GM12878 (cell line): ENCODE measurements at regions not wholly inside any gene's neighbourhood (a gene's known extent, or its start where the extent isn't known, plus 50 kb on each side); places are given as distances from the start of the nearest gene placed in this dataset.

ENCODE experiments used
- ATAC-seq: fragments of 200-7000 bp; cut with Tn5 transposase; 3 replicates; pipeline ENCODE4 v1.9.1; 2020; ENCODE audit warnings: mild to moderate bottlenecking, moderate library complexity
- BruUV-seq: library from RNA; stranded (reverse); fragments of 400-500 nt; replicated peaks from 2 replicates; lab custom pipeline; 2021; lab: Mats Ljungman, UMichigan
- CTCF ChIA-PET: fragments of 300-600 bp; sonication (Branson Sonifier 250); formaldehyde crosslinking; extraction: SDS; loops from one replicate; lab custom pipeline; 2021; ENCODE audit warnings: inconsistent platforms; lab: Yijun Ruan, JAX
- POLR2A ChIA-PET: fragments of 350-600 bp; formaldehyde crosslinking; extraction: SDS; loops from one replicate; lab custom pipeline; 2021; ENCODE audit warnings: inconsistent platforms; lab: Charles Lee
- RAD21 ChIA-PET: fragments of 300-600 bp; sonication (Branson Sonifier 250); formaldehyde crosslinking; loops from one replicate; lab custom pipeline; 2023; ENCODE audit warnings: antibody characterized with exemption; ENCODE audit not compliant: unreplicated experiment; lab: Charles Lee
- SMC1A ChIA-PET: fragments of 300-600 bp; sonication (Branson Sonifier 250); formaldehyde crosslinking; loops from one replicate; lab custom pipeline; 2023; ENCODE audit not compliant: unreplicated experiment, uncharacterized antibody; lab: Charles Lee
- DNase-seq: peaks from one replicate; pipeline ENCODE4 v3.0.0-alpha.2; 2011; ENCODE audit warnings: low read depth, low spot score
- FAIRE-seq: peaks from 3 replicates; lab custom pipeline; 2011; peaks lifted over from hg19 to GRCh38; lab: Jason Lieb, UNC
- H2AFZ ChIP-seq: 2 replicates; pipeline ENCODE4 v1.6.0; 2011; ENCODE audit warnings: low read depth, low read length, control low read depth; ENCODE audit not compliant: control insufficient read depth
- H3K27ac ChIP-seq: 2 replicates; pipeline ENCODE4 v1.5.1; 2011; ENCODE audit warnings: control low read depth; ENCODE audit not compliant: control insufficient read depth, insufficient read depth
- H3K27me3 ChIP-seq, 2 experiments: replicated peaks in 1 of 2; 2 replicates each; pipeline versions ENCODE4 v1.6.0 to v1.6.1; 2011; ENCODE audit warnings: low read length in 1 of 2; ENCODE audit not compliant: control insufficient read depth in 2 of 2, insufficient read depth in 2 of 2
- H3K36me3 ChIP-seq, 2 experiments: 2 replicates each; pipeline ENCODE4 v1.5.1; 2011; ENCODE audit warnings: low read length in 1 of 2; ENCODE audit not compliant: control insufficient read depth in 2 of 2, insufficient read depth in 2 of 2
- H3K4me1 ChIP-seq: 2 replicates; pipeline ENCODE4 v1.6.1; 2011; ENCODE audit warnings: mild to moderate bottlenecking, low read length, moderate library complexity, mixed read lengths; ENCODE audit not compliant: control insufficient read depth, insufficient read depth
- H3K4me2 ChIP-seq: 2 replicates; pipeline ENCODE4 v1.6.0; 2011; ENCODE audit warnings: control low read depth; ENCODE audit not compliant: control insufficient read depth, insufficient read depth
- H3K4me3 ChIP-seq: fragments of 200-600 bp; sonication (generic); 2 replicates; pipeline ENCODE4 v1.5.1; 2016
- H3K79me2 ChIP-seq: 2 replicates; pipeline ENCODE4 v1.6.0; 2011; ENCODE audit warnings: low read length; ENCODE audit not compliant: control insufficient read depth, insufficient read depth
- H3K9ac ChIP-seq: 2 replicates; pipeline ENCODE4 v1.8.0; 2011; ENCODE audit warnings: low read length, control low read depth, mixed read lengths; ENCODE audit not compliant: control insufficient read depth, insufficient read depth
- H3K9me3 ChIP-seq: replicated peaks from 3 replicates; pipeline ENCODE4 v1.5.1; 2011; ENCODE audit warnings: mild to moderate bottlenecking, low read length; ENCODE audit not compliant: control insufficient read depth, insufficient read depth
- H4K20me1 ChIP-seq: 2 replicates; pipeline ENCODE4 v1.6.0; 2011; ENCODE audit not compliant: control insufficient read depth, insufficient read depth
- CEBPB ChIP-seq, 2 experiments: fragments of 150-350 bp in 1 of 2; IDR thresholded peaks; 2 replicates each; pipeline ENCODE4 v1.6.1; 2012 to 2014; ENCODE audit warnings: low read depth in 2 of 2, low read length in 2 of 2, borderline replicate concordance in 1 of 2, inconsistent platforms in 1 of 2
- CHD2 ChIP-seq: IDR thresholded peaks from 2 replicates; pipeline ENCODE4 v1.6.1; 2011; ENCODE audit warnings: low read depth, low read length, improper control_type of control experiment, borderline replicate concordance
- DPF2 ChIP-seq: fragments of 450-650 bp; IDR thresholded peaks from 2 replicates; pipeline ENCODE4 v1.6.1; 2017; ENCODE audit warnings: mild to moderate bottlenecking
- NFIC ChIP-seq: IDR thresholded peaks from 2 replicates; pipeline ENCODE4 v1.6.1; 2012; ENCODE audit warnings: low read depth, mild to moderate bottlenecking, inconsistent platforms, low read length, moderate library complexity
- NFXL1 ChIP-seq: fragments of 450-650 bp; IDR thresholded peaks from 2 replicates; pipeline ENCODE4 v1.6.1; 2017; ENCODE audit warnings: antibody characterized with exemption, mild to moderate bottlenecking, borderline replicate concordance
- PML ChIP-seq: IDR thresholded peaks from 2 replicates; pipeline ENCODE4 v1.6.1; 2012; ENCODE audit warnings: low read length, inconsistent platforms
- POLR2AphosphoS2 ChIP-seq: IDR thresholded peaks from 2 replicates; pipeline ENCODE4 v1.6.1; 2011; ENCODE audit warnings: low read depth, mild to moderate bottlenecking, low read length, improper control_type of control experiment, moderate library complexity
- RAD21 ChIP-seq: IDR thresholded peaks from 2 replicates; pipeline ENCODE4 v1.6.1; 2011; ENCODE audit warnings: mild to moderate bottlenecking, low read depth, low read length, moderate library complexity; ENCODE audit not compliant: insufficient read depth
- SREBF2 ChIP-seq: IDR thresholded peaks from 2 replicates; pipeline ENCODE4 v1.6.1; 2012; ENCODE audit warnings: mild to moderate bottlenecking, low read length
- TCF3 ChIP-seq: IDR thresholded peaks from 2 replicates; pipeline ENCODE4 v1.6.1; 2012; ENCODE audit warnings: low read depth, mild to moderate bottlenecking, low read length, borderline replicate concordance; ENCODE audit not compliant: insufficient read depth
- ZNF384 ChIP-seq: IDR thresholded peaks from 2 replicates; pipeline ENCODE4 v1.6.1; 2012; ENCODE audit warnings: low read depth, mild to moderate bottlenecking, low read length, improper control_type of control experiment, borderline replicate concordance
- WGBS: methylation state at CpG from one replicate; pipeline ENCODE4 v1.1.6; 2016; ENCODE audit warnings: low lambda C conversion rate; ENCODE audit not compliant: insufficient replicate concordance, insufficient coverage; ENCODE audit errors: missing lambda C conversion rate; 5-methylcytosine and 5-hydroxymethylcytosine counted together
- in situ Hi-C: fragments of 300-500 bp; cut with MboI; formaldehyde crosslinking; loops from 9 replicates; pipeline ENCODE4 v1.14.3; 2018; ENCODE audit warnings: mixed read lengths
- intact Hi-C: fragments of 100-400 bp; cut with micrococcal nuclease; formaldehyde crosslinking; loops from one replicate; pipeline ENCODE4 v1.14.2; 2022; ENCODE audit not compliant: unreplicated experiment
- TF ChIP-seq, protein P1 (sequence below): fragments of 450-650 bp; IDR thresholded peaks from 2 replicates; pipeline ENCODE4 v1.6.1; 2016; ENCODE audit warnings: mild to moderate bottlenecking
- TF ChIP-seq, protein P2 (sequence below): IDR thresholded peaks from 2 replicates; pipeline ENCODE4 v1.6.1; 2012; ENCODE audit warnings: low read depth, low read length, improper control_type of control experiment
- TF ChIP-seq, protein P3 (sequence below): fragments of 450-650 bp; IDR thresholded peaks from 2 replicates; pipeline ENCODE4 v1.6.1; 2017; ENCODE audit warnings: mild to moderate bottlenecking
- TF ChIP-seq, protein P4 (sequence below): IDR thresholded peaks from 2 replicates; pipeline ENCODE4 v1.6.1; 2011; ENCODE audit warnings: borderline replicate concordance, low read depth, mild to moderate bottlenecking, moderate library complexity, low read length; ENCODE audit not compliant: insufficient read depth, poor library complexity, severe bottlenecking
- TF ChIP-seq, protein P5 (sequence below): fragments of 450-650 bp; IDR thresholded peaks from 2 replicates; pipeline ENCODE4 v1.6.1; 2017; ENCODE audit warnings: low read depth, mild to moderate bottlenecking, moderate library complexity

DNA sequence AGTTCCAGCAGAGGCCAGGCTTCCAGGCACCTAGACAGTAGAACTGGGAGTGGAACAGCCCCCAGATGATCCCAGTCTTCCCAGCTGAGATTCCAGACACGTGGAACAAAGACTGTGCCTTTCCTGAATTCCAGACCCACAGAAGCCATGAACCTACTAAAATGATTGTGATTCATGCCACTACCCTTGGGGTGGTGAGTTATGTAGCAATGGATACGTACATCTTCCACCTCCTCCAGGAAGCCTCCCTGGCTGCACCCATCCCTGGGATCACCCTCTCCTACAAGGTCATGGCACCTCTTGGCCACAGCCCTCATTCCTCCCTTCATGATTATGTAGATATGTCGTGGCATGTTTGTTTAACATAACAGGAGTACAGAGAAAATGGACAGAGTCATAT lies 83.4 kb downstream of the NPTX2 start:
- in situ Hi-C loops = no loop called here
- POLR2A ChIA-PET = no interaction called here
- Histone ChIP-seq H4K20me1 (no peaks in the 10 kb centered on the region), H3K4me1 (peaks cover 12% of the 10 kb centered on the region), H3K9ac (no peak overlapping the region), H3K4me3 (no peak overlapping the region), H3K79me2 (no peaks in the 10 kb centered on the region), H3K27ac (no peak overlapping the region), H3K4me2 (no peak overlapping the region), H3K36me3 (no peaks in the 10 kb centered on the region), H3K27me3 (no peaks in the 10 kb centered on the region), H2AFZ (no peak overlapping the region), H3K9me3 (no peaks in the 10 kb centered on the region; the same call in 2 of the 3 replicates)
- no TSS peak for BruUV-seq
- SMC1A ChIA-PET = no interaction called here
- CTCF ChIA-PET = no interaction called here
- FAIRE-seq = no peak
- 53% methylated on average over 3 of the region's 3 CpGs for WGBS
- no peak for ATAC-seq
- intact Hi-C loops = no loop called here
- DNase-seq = no peak
- RAD21 ChIA-PET = no interaction called here
- TF ChIP-seq NFIC (no peak), PML (no peak), CHD2 (no peak), POLR2AphosphoS2 (no peak), ZNF384 (no peak), RAD21 (no peak), NFXL1 (no peak), CEBPB (IDR thresholded peaks at IDR 0.05; ENCODE audit: borderline replicate concordance in 1 of 2, low read depth in 2 of 2, low read length in 2 of 2) (no peak), DPF2 (no peak), SREBF2 (no peak), TCF3 (no peak)
- TF ChIP-seq, protein P1, sequence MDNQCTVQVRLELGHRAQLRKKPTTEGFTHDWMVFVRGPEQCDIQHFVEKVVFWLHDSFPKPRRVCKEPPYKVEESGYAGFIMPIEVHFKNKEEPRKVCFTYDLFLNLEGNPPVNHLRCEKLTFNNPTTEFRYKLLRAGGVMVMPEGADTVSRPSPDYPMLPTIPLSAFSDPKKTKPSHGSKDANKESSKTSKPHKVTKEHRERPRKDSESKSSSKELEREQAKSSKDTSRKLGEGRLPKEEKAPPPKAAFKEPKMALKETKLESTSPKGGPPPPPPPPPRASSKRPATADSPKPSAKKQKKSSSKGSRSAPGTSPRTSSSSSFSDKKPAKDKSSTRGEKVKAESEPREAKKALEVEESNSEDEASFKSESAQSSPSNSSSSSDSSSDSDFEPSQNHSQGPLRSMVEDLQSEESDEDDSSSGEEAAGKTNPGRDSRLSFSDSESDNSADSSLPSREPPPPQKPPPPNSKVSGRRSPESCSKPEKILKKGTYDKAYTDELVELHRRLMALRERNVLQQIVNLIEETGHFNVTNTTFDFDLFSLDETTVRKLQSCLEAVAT = no peak
- TF ChIP-seq, protein P2, sequence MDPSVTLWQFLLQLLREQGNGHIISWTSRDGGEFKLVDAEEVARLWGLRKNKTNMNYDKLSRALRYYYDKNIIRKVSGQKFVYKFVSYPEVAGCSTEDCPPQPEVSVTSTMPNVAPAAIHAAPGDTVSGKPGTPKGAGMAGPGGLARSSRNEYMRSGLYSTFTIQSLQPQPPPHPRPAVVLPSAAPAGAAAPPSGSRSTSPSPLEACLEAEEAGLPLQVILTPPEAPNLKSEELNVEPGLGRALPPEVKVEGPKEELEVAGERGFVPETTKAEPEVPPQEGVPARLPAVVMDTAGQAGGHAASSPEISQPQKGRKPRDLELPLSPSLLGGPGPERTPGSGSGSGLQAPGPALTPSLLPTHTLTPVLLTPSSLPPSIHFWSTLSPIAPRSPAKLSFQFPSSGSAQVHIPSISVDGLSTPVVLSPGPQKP = no peak
- TF ChIP-seq, protein P3, sequence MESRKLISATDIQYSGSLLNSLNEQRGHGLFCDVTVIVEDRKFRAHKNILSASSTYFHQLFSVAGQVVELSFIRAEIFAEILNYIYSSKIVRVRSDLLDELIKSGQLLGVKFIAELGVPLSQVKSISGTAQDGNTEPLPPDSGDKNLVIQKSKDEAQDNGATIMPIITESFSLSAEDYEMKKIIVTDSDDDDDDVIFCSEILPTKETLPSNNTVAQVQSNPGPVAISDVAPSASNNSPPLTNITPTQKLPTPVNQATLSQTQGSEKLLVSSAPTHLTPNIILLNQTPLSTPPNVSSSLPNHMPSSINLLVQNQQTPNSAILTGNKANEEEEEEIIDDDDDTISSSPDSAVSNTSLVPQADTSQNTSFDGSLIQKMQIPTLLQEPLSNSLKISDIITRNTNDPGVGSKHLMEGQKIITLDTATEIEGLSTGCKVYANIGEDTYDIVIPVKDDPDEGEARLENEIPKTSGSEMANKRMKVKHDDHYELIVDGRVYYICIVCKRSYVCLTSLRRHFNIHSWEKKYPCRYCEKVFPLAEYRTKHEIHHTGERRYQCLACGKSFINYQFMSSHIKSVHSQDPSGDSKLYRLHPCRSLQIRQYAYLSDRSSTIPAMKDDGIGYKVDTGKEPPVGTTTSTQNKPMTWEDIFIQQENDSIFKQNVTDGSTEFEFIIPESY = no peak
- TF ChIP-seq, protein P4, sequence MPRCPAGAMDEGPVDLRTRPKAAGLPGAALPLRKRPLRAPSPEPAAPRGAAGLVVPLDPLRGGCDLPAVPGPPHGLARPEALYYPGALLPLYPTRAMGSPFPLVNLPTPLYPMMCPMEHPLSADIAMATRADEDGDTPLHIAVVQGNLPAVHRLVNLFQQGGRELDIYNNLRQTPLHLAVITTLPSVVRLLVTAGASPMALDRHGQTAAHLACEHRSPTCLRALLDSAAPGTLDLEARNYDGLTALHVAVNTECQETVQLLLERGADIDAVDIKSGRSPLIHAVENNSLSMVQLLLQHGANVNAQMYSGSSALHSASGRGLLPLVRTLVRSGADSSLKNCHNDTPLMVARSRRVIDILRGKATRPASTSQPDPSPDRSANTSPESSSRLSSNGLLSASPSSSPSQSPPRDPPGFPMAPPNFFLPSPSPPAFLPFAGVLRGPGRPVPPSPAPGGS = no peak
- TF ChIP-seq, protein P5, sequence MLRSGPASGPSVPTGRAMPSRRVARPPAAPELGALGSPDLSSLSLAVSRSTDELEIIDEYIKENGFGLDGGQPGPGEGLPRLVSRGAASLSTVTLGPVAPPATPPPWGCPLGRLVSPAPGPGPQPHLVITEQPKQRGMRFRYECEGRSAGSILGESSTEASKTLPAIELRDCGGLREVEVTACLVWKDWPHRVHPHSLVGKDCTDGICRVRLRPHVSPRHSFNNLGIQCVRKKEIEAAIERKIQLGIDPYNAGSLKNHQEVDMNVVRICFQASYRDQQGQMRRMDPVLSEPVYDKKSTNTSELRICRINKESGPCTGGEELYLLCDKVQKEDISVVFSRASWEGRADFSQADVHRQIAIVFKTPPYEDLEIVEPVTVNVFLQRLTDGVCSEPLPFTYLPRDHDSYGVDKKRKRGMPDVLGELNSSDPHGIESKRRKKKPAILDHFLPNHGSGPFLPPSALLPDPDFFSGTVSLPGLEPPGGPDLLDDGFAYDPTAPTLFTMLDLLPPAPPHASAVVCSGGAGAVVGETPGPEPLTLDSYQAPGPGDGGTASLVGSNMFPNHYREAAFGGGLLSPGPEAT = no peak
